Astrocyte of the spinal cord (primary cell): ENCODE measurements at regions not wholly inside any gene's neighbourhood (a gene's known extent, or its start where the extent isn't known, plus 50 kb on each side); places are given as distances from the start of the nearest gene placed in this dataset.

Experiments
- DNase-seq: peaks from one replicate; pipeline ENCODE4 v3.0.0; 2011; ENCODE audit warnings: low read depth, low spot score
- H3K4me3 ChIP-seq: 2 replicates; pipeline ENCODE4 v1.5.1; 2011; ENCODE audit warnings: low read depth, mild to moderate bottlenecking, low read length, moderate library complexity
- CTCF ChIP-seq: IDR thresholded peaks from 2 replicates; pipeline ENCODE4 v1.5.1; 2012; ENCODE audit warnings: low read depth, mild to moderate bottlenecking, low read length, inconsistent platforms
- in situ Hi-C: cut with HindIII; loops from 2 replicates; pipeline ENCODE4 v1.10.0; 2017; ENCODE audit warnings: low sequenced_read_pairs

GRCh38 chr12:17077594-17077993, 471.6 kb upstream of the LMO3 start:
- DNase-seq: no peak
- no peak overlapping the region for H3K4me3 ChIP-seq
- in situ Hi-C loops: no loop called here
- TF ChIP-seq CTCF: no peak

GRCh38 chr12:17076811-17077210, 470.8 kb upstream of the LMO3 start:
- DNase-seq: no peak
- H3K4me3 ChIP-seq: no peak overlapping the region
- no peak for TF ChIP-seq CTCF
- in situ Hi-C loops: no loop called here

GRCh38 chr12:17076028-17076744, 470.2 kb upstream of the LMO3 start:
- TF ChIP-seq CTCF: no peak
- DNase-seq: peak; percentile 27
- in situ Hi-C loops: no loop called here
- no peak overlapping the region for H3K4me3 ChIP-seq

GRCh38 chr12:17064834-17065233, 458.9 kb upstream of the LMO3 start:
- H3K4me3 ChIP-seq: no peak overlapping the region
- DNase-seq: no peak
- TF ChIP-seq CTCF: no peak
- in situ Hi-C loops: no loop called here

GRCh38 chr12:17062267-17063036, 456.5 kb upstream of the LMO3 start:
- in situ Hi-C loops: no loop called here
- TF ChIP-seq CTCF: no peak
- DNase-seq: no peak
- H3K4me3 ChIP-seq: no peak overlapping the region

GRCh38 chr12:17060260-17060659, 454.3 kb upstream of the LMO3 start:
- no peak for TF ChIP-seq CTCF
- in situ Hi-C loops: no loop called here
- no peak overlapping the region for H3K4me3 ChIP-seq
- DNase-seq: no peak
